OCI-LY1 (cell line): ENCODE measurements at regions not wholly inside any gene's neighbourhood (a gene's known extent, or its start where the extent isn't known, plus 50 kb on each side); places are given as distances from the start of the nearest gene placed in this dataset.
"Not testable (repeated sequence)": the region's sequence is repeated elsewhere in the genome, so short reads cannot be mapped to it uniquely, and the experiment has no call there.

Experiments
- H2AFZ ChIP-seq: fragments of 200-600 bp; sonication (generic), shearing (Covaris generic); 2 replicates; pipeline ENCODE4 v1.6.0; 2014; ENCODE audit warnings: antibody characterized with exemption, mild to moderate bottlenecking, low read length
- H3F3A ChIP-seq: fragments of 200-600 bp; sonication (generic), shearing (Covaris generic); 2 replicates; pipeline ENCODE4 v1.6.0; 2014; ENCODE audit warnings: mild to moderate bottlenecking, antibody characterized with exemption, low read length, moderate library complexity; ENCODE audit not compliant: insufficient read depth
- H3K27ac ChIP-seq: fragments of 200-600 bp; sonication (generic); 2 replicates; pipeline ENCODE4 v1.5.1; 2014; ENCODE audit warnings: low read length, mixed run types, mild to moderate bottlenecking, low read depth; ENCODE audit not compliant: poor library complexity, severe bottlenecking
- H3K27me3 ChIP-seq: fragments of 200-600 bp; sonication (generic); 2 replicates; pipeline ENCODE4 v1.6.0; 2014; ENCODE audit warnings: antibody characterized with exemption, mild to moderate bottlenecking, low read length, moderate library complexity; ENCODE audit not compliant: insufficient read depth
- H3K36me3 ChIP-seq: fragments of 200-600 bp; sonication (generic); 2 replicates; pipeline ENCODE4 v1.6.1; 2014; ENCODE audit warnings: mild to moderate bottlenecking, antibody characterized with exemption, low read length, moderate library complexity, mixed read lengths; ENCODE audit not compliant: insufficient read depth
- H3K4me1 ChIP-seq: fragments of 200-600 bp; sonication (generic); 2 replicates; pipeline ENCODE4 v1.5.1; 2014; ENCODE audit warnings: mild to moderate bottlenecking, low read length, moderate library complexity; ENCODE audit not compliant: insufficient read depth, severe bottlenecking
- H3K4me2 ChIP-seq: fragments of 200-600 bp; sonication (generic), shearing (Covaris generic); 2 replicates; pipeline ENCODE4 v1.6.1; 2014; ENCODE audit warnings: low read length
- H3K4me3 ChIP-seq: fragments of 200-600 bp; sonication (generic); 2 replicates; pipeline ENCODE4 v1.5.1; 2014; ENCODE audit warnings: low read length, low read depth, mild to moderate bottlenecking, mixed read lengths; ENCODE audit not compliant: poor library complexity, severe bottlenecking
- H3K79me2 ChIP-seq: fragments of 200-600 bp; shearing (Covaris generic); 2 replicates; pipeline ENCODE4 v1.6.1; 2016; ENCODE audit warnings: mixed run types, low read length, mixed read lengths; ENCODE audit not compliant: insufficient read depth
- H3K9ac ChIP-seq: fragments of 200-600 bp; sonication (generic), shearing (Covaris generic); 2 replicates; pipeline ENCODE4 v1.6.1; 2014; ENCODE audit warnings: mild to moderate bottlenecking, low read length, mixed read lengths
- H3K9me2 ChIP-seq: fragments of 200-600 bp; sonication (generic), shearing (Covaris generic); 2 replicates; pipeline ENCODE4 v1.6.1; 2014; ENCODE audit warnings: low read depth, mild to moderate bottlenecking, low read length, mixed read lengths
- H3K9me3 ChIP-seq: fragments of 200-600 bp; shearing (Covaris generic); 2 replicates; pipeline ENCODE4 v1.6.1; 2014; ENCODE audit warnings: low read length, mixed read lengths
- H4K20me1 ChIP-seq: fragments of 200-600 bp; sonication (generic), shearing (Covaris generic); 2 replicates; pipeline ENCODE4 v1.6.0; 2016; ENCODE audit warnings: mild to moderate bottlenecking, low read length; ENCODE audit not compliant: insufficient read depth
- EZH2 ChIP-seq: fragments of 200-600 bp; sonication (generic), shearing (Covaris generic); IDR thresholded peaks from 2 replicates; pipeline ENCODE4 v1.8.0; 2017; ENCODE audit warnings: borderline replicate concordance, mixed run types, mild to moderate bottlenecking, antibody characterized with exemption, low read length, moderate library complexity, mixed read lengths
- TF ChIP-seq, protein P1 (sequence below): fragments of 200-600 bp; sonication (generic), shearing (Covaris generic); IDR thresholded peaks from 2 replicates; pipeline ENCODE4 v1.5.1; 2017; ENCODE audit warnings: mild to moderate bottlenecking, antibody characterized with exemption, low read length, moderate library complexity, mixed read lengths

- no peaks in the 10 kb centered on the region for H3K79me2 ChIP-seq
- H3K27me3 ChIP-seq: no peaks in the 10 kb centered on the region
- TF ChIP-seq EZH2: no peak
- TF ChIP-seq, protein P1, sequence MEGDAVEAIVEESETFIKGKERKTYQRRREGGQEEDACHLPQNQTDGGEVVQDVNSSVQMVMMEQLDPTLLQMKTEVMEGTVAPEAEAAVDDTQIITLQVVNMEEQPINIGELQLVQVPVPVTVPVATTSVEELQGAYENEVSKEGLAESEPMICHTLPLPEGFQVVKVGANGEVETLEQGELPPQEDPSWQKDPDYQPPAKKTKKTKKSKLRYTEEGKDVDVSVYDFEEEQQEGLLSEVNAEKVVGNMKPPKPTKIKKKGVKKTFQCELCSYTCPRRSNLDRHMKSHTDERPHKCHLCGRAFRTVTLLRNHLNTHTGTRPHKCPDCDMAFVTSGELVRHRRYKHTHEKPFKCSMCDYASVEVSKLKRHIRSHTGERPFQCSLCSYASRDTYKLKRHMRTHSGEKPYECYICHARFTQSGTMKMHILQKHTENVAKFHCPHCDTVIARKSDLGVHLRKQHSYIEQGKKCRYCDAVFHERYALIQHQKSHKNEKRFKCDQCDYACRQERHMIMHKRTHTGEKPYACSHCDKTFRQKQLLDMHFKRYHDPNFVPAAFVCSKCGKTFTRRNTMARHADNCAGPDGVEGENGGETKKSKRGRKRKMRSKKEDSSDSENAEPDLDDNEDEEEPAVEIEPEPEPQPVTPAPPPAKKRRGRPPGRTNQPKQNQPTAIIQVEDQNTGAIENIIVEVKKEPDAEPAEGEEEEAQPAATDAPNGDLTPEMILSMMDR: no peak
- H3K4me2 ChIP-seq: no peak overlapping the region
- H3F3A ChIP-seq: no peaks in the 10 kb centered on the region
- H3K27ac ChIP-seq: no peak overlapping the region
- H3K9ac ChIP-seq: no peak overlapping the region
- H3K9me3 ChIP-seq: no peaks in the 10 kb centered on the region
- no peaks in the 10 kb centered on the region for H3K36me3 ChIP-seq
- no peaks in the 10 kb centered on the region for H3K4me1 ChIP-seq
- H4K20me1 ChIP-seq: no peaks in the 10 kb centered on the region
- no peak overlapping the region for H3K4me3 ChIP-seq
- no peaks in the 10 kb centered on the region for H3K9me2 ChIP-seq
- H2AFZ ChIP-seq: no peak overlapping the region
Measured at GRCh38 chr21:27525780-27526179, 558.9 kb upstream of the ADAMTS5 start.

DNA sequence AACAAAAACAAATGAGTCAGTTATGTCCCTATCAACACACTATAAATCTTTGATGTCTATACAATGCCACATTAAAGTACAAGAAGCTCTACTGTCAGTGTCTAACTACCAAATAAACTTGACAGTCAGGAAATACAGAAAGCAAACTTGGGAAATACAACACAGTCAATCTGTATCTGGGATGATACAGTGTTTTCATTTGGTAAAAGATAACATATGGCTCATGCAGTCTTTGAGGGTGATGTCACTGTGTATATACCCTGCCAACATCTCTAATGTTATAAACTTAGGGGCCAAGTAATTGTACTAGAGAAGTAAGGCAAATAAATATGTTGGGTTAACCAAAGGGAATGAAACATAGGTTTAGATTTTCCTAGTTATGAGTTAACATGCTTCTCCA, 552.5 kb upstream of the ADAMTS5 start:
- Histone ChIP-seq H3F3A (no peaks in the 10 kb centered on the region), H3K9me3 (0 out of 2 replicates have a peak, but pooled peaks cover 6% of the 10 kb centered on the region), H3K4me3 (no peak overlapping the region), H3K9ac (no peak overlapping the region), H3K27ac (no peak overlapping the region), H3K4me2 (no peak overlapping the region), H2AFZ (no peak overlapping the region), H3K4me1 (no peaks in the 10 kb centered on the region), H3K79me2 (no peaks in the 10 kb centered on the region), H3K36me3 (no peaks in the 10 kb centered on the region), H3K9me2 (no peaks in the 10 kb centered on the region), H3K27me3 (no peaks in the 10 kb centered on the region), H4K20me1 (no peaks in the 10 kb centered on the region)
- TF ChIP-seq EZH2: no peak
- TF ChIP-seq, protein P1: no peak

GRCh38 chr21:27517177-27517576, 550.3 kb upstream of the ADAMTS5 start:
- not testable (repeated sequence) for H3K9ac ChIP-seq, H2AFZ ChIP-seq, H3K4me2 ChIP-seq, H4K20me1 ChIP-seq, H3K4me1 ChIP-seq, H3K9me2 ChIP-seq, H3K9me3 ChIP-seq, H3K36me3 ChIP-seq, H3K4me3 ChIP-seq, H3K79me2 ChIP-seq, H3K27ac ChIP-seq, H3K27me3 ChIP-seq, H3F3A ChIP-seq

DNA sequence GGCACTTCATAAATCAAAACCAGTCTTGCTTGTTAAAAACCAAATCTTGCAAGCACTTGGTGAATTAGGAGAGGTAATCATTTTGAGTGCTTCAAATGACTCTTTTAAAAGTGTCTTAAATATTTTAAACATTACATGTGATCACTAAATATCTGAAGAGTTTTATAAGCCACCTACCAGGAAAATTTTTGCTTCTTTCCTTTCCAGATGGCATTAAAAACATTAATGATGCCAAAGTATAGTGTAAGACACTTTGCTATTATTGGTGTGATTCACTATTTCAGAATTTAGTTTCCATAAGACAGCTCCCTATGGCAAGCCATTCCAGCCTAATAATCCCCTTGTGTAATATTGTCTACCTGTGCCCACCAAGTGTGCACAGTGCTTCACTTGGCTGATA, 548.8 kb upstream of the ADAMTS5 start:
- no peaks in the 10 kb centered on the region for H3F3A ChIP-seq
- H3K27me3 ChIP-seq: no peaks in the 10 kb centered on the region
- no peaks in the 10 kb centered on the region for H3K9me2 ChIP-seq
- H3K4me1 ChIP-seq: no peaks in the 10 kb centered on the region
- no peaks in the 10 kb centered on the region for H4K20me1 ChIP-seq
- no peak overlapping the region for H3K4me2 ChIP-seq
- TF ChIP-seq, protein P1: no peak
- TF ChIP-seq EZH2: no peak
- H2AFZ ChIP-seq: no peak overlapping the region
- H3K27ac ChIP-seq: no peak overlapping the region
- no peak overlapping the region for H3K4me3 ChIP-seq
- H3K79me2 ChIP-seq: no peaks in the 10 kb centered on the region
- 0 out of 2 replicates have a peak, but pooled peaks cover 6% of the 10 kb centered on the region for H3K9me3 ChIP-seq
- no peaks in the 10 kb centered on the region for H3K36me3 ChIP-seq
- H3K9ac ChIP-seq: no peak overlapping the region
